GM10266 (cell line): ENCODE measurements at regions not wholly inside any gene's neighbourhood (a gene's known extent, or its start where the extent isn't known, plus 50 kb on each side); places are given as distances from the start of the nearest gene placed in this dataset.

Experiments
- DNase-seq: peaks from one replicate; pipeline ENCODE4 v3.0.0; 2012; ENCODE audit errors: extremely low spot score
- TF ChIP-seq, protein P1 (sequence below): IDR thresholded peaks from 2 replicates; pipeline ENCODE4 v1.5.1; 2012; ENCODE audit warnings: mild to moderate bottlenecking, low read depth; ENCODE audit not compliant: control insufficient read depth, insufficient read depth; ENCODE audit errors: missing control alignments

GRCh38 chr9:129280623-129281271, 102.7 kb upstream of the IER5L start:
- TF ChIP-seq, protein P1, sequence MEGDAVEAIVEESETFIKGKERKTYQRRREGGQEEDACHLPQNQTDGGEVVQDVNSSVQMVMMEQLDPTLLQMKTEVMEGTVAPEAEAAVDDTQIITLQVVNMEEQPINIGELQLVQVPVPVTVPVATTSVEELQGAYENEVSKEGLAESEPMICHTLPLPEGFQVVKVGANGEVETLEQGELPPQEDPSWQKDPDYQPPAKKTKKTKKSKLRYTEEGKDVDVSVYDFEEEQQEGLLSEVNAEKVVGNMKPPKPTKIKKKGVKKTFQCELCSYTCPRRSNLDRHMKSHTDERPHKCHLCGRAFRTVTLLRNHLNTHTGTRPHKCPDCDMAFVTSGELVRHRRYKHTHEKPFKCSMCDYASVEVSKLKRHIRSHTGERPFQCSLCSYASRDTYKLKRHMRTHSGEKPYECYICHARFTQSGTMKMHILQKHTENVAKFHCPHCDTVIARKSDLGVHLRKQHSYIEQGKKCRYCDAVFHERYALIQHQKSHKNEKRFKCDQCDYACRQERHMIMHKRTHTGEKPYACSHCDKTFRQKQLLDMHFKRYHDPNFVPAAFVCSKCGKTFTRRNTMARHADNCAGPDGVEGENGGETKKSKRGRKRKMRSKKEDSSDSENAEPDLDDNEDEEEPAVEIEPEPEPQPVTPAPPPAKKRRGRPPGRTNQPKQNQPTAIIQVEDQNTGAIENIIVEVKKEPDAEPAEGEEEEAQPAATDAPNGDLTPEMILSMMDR: no peak
- DNase-seq: no peak

DNA sequence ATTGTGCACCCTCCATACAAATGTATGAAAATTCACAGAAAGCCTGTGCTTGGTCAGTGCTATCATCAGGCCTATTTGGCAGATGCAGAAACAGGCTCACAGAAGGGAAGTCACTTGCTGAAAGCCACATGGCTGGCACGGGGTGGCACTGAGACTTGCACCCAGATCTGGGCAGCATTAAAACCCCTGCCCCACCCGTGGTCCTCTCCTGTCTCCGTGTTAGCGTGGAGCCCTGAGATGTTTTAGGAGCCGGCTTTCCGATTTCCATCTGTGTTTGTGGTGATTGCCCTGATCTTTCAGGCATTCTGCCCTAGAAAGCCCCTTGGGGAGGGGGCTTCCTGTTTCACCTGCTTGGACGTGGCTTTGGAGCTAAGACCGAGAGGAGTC, 102.2 kb upstream of the IER5L start:
- no peak for DNase-seq
- TF ChIP-seq, protein P1: no peak

GRCh38 chr9:129278391-129279237, 100.6 kb upstream of the IER5L start:
- no peak for DNase-seq
- TF ChIP-seq, protein P1: no peak

DNA sequence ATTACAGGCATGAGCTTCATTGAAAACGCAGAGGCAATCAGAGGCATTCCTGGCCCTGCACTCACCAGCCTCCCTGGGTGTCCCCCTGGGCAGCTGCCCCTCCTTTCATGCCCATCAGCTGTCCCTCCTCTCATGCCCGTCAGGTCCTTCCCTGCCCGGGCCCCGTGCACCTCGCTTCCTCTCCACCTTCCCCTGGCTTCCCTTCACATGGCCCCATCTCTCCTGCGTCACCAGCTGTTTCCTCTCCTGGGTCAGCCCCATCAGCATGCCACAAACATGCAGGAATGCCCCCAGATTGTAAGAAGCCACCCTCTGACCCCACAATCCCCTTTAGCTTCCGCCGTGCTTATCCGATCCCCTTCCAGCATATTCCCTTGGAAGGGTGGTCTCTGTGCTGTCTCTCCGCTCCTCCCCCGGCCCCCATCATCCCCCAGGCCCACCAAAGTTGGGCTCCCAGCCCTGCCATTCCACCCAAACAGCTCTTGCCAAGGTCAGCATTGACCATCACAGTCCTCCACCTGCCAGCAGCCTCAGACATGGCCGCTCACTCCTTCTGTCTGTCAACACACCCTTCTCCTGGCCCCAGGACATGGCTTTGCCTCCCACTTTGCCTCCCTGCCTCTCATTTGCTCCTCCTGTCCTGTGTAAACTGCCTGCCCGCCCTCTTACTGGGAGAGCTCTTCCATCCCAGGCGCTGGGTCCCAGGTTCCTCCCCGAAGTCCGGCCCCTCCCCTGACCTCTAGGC, 98.6 kb upstream of the IER5L start:
- TF ChIP-seq, protein P1: no peak
- DNase-seq: no peak

GRCh38 chr9:129275626-129276247, 97.7 kb upstream of the IER5L start:
- no peak for DNase-seq
- TF ChIP-seq, protein P1: no peak

DNA sequence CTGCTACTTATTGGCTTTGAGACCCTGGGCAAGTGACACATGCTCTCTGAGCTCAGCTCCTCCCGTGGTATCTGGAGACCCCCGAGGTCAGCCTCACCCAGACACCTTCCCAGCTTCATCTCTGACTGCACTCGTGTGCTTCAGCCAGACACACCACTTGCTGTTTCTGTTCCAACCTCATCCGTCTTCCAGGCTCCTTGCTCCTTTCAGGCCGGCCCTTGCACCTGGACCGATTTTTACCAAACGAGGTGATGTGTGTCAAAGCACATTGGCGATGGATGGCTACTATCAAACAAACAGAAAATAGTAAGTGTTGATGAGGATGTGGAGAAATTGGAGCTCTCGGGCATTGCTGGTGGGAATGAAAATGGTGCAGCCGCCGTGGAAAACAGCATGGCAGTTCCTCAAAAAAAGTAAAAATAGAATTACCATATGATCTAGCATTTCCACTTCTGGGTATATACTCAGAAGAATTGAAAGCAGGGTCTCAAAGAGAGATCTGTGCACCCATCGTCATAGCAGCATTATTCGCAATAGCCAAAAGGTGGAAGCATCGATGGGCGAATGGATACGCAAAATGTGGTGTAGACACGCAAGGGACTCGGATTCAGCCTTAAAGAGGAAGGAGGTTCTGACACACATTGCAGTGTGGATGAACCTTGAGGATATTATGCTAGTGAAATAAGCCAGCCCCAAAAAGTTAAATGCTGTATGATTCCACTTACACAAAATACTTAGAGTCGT, 96.1 kb upstream of the IER5L start:
- TF ChIP-seq, protein P1: no peak
- DNase-seq: no peak
